ENCODE measurements at regions not wholly inside any gene's neighbourhood (a gene's known extent, or its start where the extent isn't known, plus 50 kb on each side); places are given as distances from the start of the nearest gene placed in this dataset.
"Not testable (repeated sequence)": the region's sequence is repeated elsewhere in the genome, so short reads cannot be mapped to it uniquely, and the experiment has no call there.

GRCh38 chrX:34404386-34405070, 252.6 kb downstream of the TMEM47 start:
- ATAC-seq (no peak), DNase-seq (no peak)

GRCh38 chrX:34401411-34401810, 255.7 kb downstream of the TMEM47 start:
- ATAC-seq, result no peak
- DNase-seq, result no peak

GRCh38 chrX:34382416-34382815, 250.3 kb upstream of the FAM47A start:
- no peak for DNase-seq
- ATAC-seq, result no peak

- DNase-seq, result no peak
Observed at GRCh38 chrX:34381241-34381640, 249.1 kb upstream of the FAM47A start.

GRCh38 chrX:34379891-34380290, 247.8 kb upstream of the FAM47A start:
- ATAC-seq (no peak), DNase-seq (no peak)

More at GRCh38 chrX:34381241-34381640, 249.1 kb upstream of the FAM47A start:
- no peak for ATAC-seq

- DNase-seq (no peak), ATAC-seq (no peak)
Observed at GRCh38 chrX:34377645-34378044, 245.5 kb upstream of the FAM47A start.

GRCh38 chrX:34371754-34372153, 239.6 kb upstream of the FAM47A start:
- DNase-seq (no peak), ATAC-seq (no peak)

GRCh38 chrX:34365471-34365870, 233.4 kb upstream of the FAM47A start:
- DNase-seq (no peak), ATAC-seq (no peak)

- DNase-seq (no peak), ATAC-seq (no peak)
Observed at GRCh38 chrX:34350561-34351335, 218.6 kb upstream of the FAM47A start.

- ATAC-seq (no peak), DNase-seq (no peak)
Observed at GRCh38 chrX:34343001-34343400, 210.9 kb upstream of the FAM47A start.

- ATAC-seq, result no peak
- no peak for DNase-seq
Observed at GRCh38 chrX:34341814-34342213, 209.7 kb upstream of the FAM47A start.

- ATAC-seq (no peak), DNase-seq (no peak)
Observed at GRCh38 chrX:34341258-34341657, 209.1 kb upstream of the FAM47A start.

- DNase-seq, result no peak
- no peak for ATAC-seq
Observed at GRCh38 chrX:34338046-34338445, 205.9 kb upstream of the FAM47A start.

GRCh38 chrX:34335376-34335775, 203.3 kb upstream of the FAM47A start:
- not testable (repeated sequence) for DNase-seq, ATAC-seq

- DNase-seq, result no peak
- ATAC-seq, result no peak
Observed at GRCh38 chrX:34332334-34332733, 200.2 kb upstream of the FAM47A start.

GRCh38 chrX:34325460-34325859, 193.3 kb upstream of the FAM47A start:
- DNase-seq, result no peak
- ATAC-seq, result no peak

GRCh38 chrX:34320424-34320823, 188.3 kb upstream of the FAM47A start:
- DNase-seq, ATAC-seq: not testable (repeated sequence)

GRCh38 chrX:34300871-34301270, 168.8 kb upstream of the FAM47A start:
- DNase-seq, result peak; percentile 3
- ATAC-seq, result no peak

GRCh38 chrX:34299451-34299967, 167.4 kb upstream of the FAM47A start:
- ATAC-seq (no peak), DNase-seq (no peak)

- ATAC-seq (no peak), DNase-seq (no peak)
Observed at GRCh38 chrX:34294665-34295064, 162.6 kb upstream of the FAM47A start.

- DNase-seq (no peak), ATAC-seq (no peak)
Observed at GRCh38 chrX:34288782-34289181, 156.7 kb upstream of the FAM47A start.

GRCh38 chrX:34279866-34280560, 147.9 kb upstream of the FAM47A start:
- ATAC-seq (no peak), DNase-seq (no peak)

GRCh38 chrX:34275699-34276098, 143.6 kb upstream of the FAM47A start:
- no peak for DNase-seq
- ATAC-seq, result no peak
